ENCODE measurements at regions not wholly inside any gene's neighbourhood (a gene's known extent, or its start where the extent isn't known, plus 50 kb on each side); places are given as distances from the start of the nearest gene placed in this dataset.
"Not testable (repeated sequence)": the region's sequence is repeated elsewhere in the genome, so short reads cannot be mapped to it uniquely, and the experiment has no call there.

- Histone ChIP-seq H3K9me3 (ENCODE audit: low read depth, low read length, poor library complexity, severe bottlenecking) (no peaks in the 10 kb centered on the region), H3K4me1 (ENCODE audit: insufficient read depth, low read length, poor library complexity, severe bottlenecking) (no peaks in the 10 kb centered on the region), H3K27ac (ENCODE audit: low read depth, low read length, poor library complexity, severe bottlenecking) (no peak overlapping the region), H3K27me3 (replicated peaks; ENCODE audit: insufficient read depth, low read depth, low read length, poor library complexity) (peaks cover 4% of the 10 kb centered on the region), H3K36me3 (ENCODE audit: insufficient read depth, low read length, poor library complexity, severe bottlenecking) (no peaks in the 10 kb centered on the region), H3K4me3 (ENCODE audit: low read depth, low read length, poor library complexity, severe bottlenecking) (no peak overlapping the region)
- POLR2A ChIA-PET (ENCODE audit: low non-redundant PET): no interaction called here
- BruUV-seq (replicated peaks): no TSS peak
- CTCF ChIA-PET: no interaction called here
- intact Hi-C loops (cut with micrococcal nuclease; ENCODE audit: unreplicated experiment): no loop called here
- TF ChIP-seq CTCF (conservative IDR thresholded peaks at IDR 0.05; ENCODE audit: low read depth, low read length) (no peak), EZH2 (IDR thresholded peaks at IDR 0.05; ENCODE audit: borderline replicate concordance, low read depth, low read length, poor library complexity, severe bottlenecking) (no peak)
- no peak for DNase-seq (ENCODE audit: low spot score)
These were observed 204.0 kb upstream of the MOCS1 start for GRCh38 chr6:40138273-40138720.

GRCh38 chr6:40135491-40136072, 201.3 kb upstream of the MOCS1 start:
- Histone ChIP-seq H3K9me3 (ENCODE audit: low read depth, low read length, poor library complexity, severe bottlenecking) (no peaks in the 10 kb centered on the region), H3K4me1 (ENCODE audit: insufficient read depth, low read length, poor library complexity, severe bottlenecking) (no peaks in the 10 kb centered on the region), H3K27ac (ENCODE audit: low read depth, low read length, poor library complexity, severe bottlenecking) (no peak overlapping the region), H3K4me3 (ENCODE audit: low read depth, low read length, poor library complexity, severe bottlenecking) (no peak overlapping the region), H3K36me3 (ENCODE audit: insufficient read depth, low read length, poor library complexity, severe bottlenecking) (no peaks in the 10 kb centered on the region), H3K27me3 (replicated peaks; ENCODE audit: insufficient read depth, low read depth, low read length, poor library complexity) (peaks cover 4% of the 10 kb centered on the region)
- POLR2A ChIA-PET (ENCODE audit: low non-redundant PET): no interaction called here
- CTCF ChIA-PET: no interaction called here
- no TSS peak for BruUV-seq (replicated peaks)
- intact Hi-C loops (cut with micrococcal nuclease; ENCODE audit: unreplicated experiment): no loop called here
- no peak for TF ChIP-seq EZH2 (IDR thresholded peaks at IDR 0.05; ENCODE audit: borderline replicate concordance, low read depth, low read length, poor library complexity, severe bottlenecking)
- no peak for TF ChIP-seq CTCF (conservative IDR thresholded peaks at IDR 0.05; ENCODE audit: low read depth, low read length)
- DNase-seq (ENCODE audit: low spot score): no peak

GRCh38 chr6:40133981-40134380, 199.7 kb upstream of the MOCS1 start:
- POLR2A ChIA-PET (ENCODE audit: low non-redundant PET); H3K9me3 ChIP-seq (ENCODE audit: low read depth, low read length, poor library complexity, severe bottlenecking); DNase-seq (ENCODE audit: low spot score); H3K27ac ChIP-seq (ENCODE audit: low read depth, low read length, poor library complexity, severe bottlenecking); H3K4me1 ChIP-seq (ENCODE audit: insufficient read depth, low read length, poor library complexity, severe bottlenecking); H3K36me3 ChIP-seq (ENCODE audit: insufficient read depth, low read length, poor library complexity, severe bottlenecking); intact Hi-C loops (cut with micrococcal nuclease; ENCODE audit: unreplicated experiment); CTCF ChIA-PET; BruUV-seq (replicated peaks); H3K27me3 ChIP-seq (replicated peaks; ENCODE audit: insufficient read depth, low read depth, low read length, poor library complexity); H3K4me3 ChIP-seq (ENCODE audit: low read depth, low read length, poor library complexity, severe bottlenecking): not testable (repeated sequence)

- no TSS peak for BruUV-seq (replicated peaks)
- ChIA-PET POLR2A (ENCODE audit: low non-redundant PET) (no interaction called here), CTCF (no interaction called here)
- H3K36me3 ChIP-seq (ENCODE audit: insufficient read depth, low read length, poor library complexity, severe bottlenecking): no peaks in the 10 kb centered on the region
- no peaks in the 10 kb centered on the region for H3K27me3 ChIP-seq (replicated peaks; ENCODE audit: insufficient read depth, low read depth, low read length, poor library complexity)
- TF ChIP-seq EZH2 (IDR thresholded peaks at IDR 0.05; ENCODE audit: borderline replicate concordance, low read depth, low read length, poor library complexity, severe bottlenecking): no peak
- TF ChIP-seq CTCF (conservative IDR thresholded peaks at IDR 0.05; ENCODE audit: low read depth, low read length): no peak
- no peaks in the 10 kb centered on the region for H3K4me1 ChIP-seq (ENCODE audit: insufficient read depth, low read length, poor library complexity, severe bottlenecking)
- intact Hi-C loops (cut with micrococcal nuclease; ENCODE audit: unreplicated experiment): no loop called here
- no peak overlapping the region for H3K27ac ChIP-seq (ENCODE audit: low read depth, low read length, poor library complexity, severe bottlenecking)
- H3K4me3 ChIP-seq (ENCODE audit: low read depth, low read length, poor library complexity, severe bottlenecking): no peak overlapping the region
- DNase-seq (ENCODE audit: low spot score): peak; percentile 19
- H3K9me3 ChIP-seq (ENCODE audit: low read depth, low read length, poor library complexity, severe bottlenecking): no peaks in the 10 kb centered on the region
These were observed 197.4 kb upstream of the MOCS1 start for GRCh38 chr6:40131675-40132074.

All from A673 (cell line).